Testis (tissue), 2 donors: ENCODE measurements at regions not wholly inside any gene's neighbourhood (a gene's known extent, or its start where the extent isn't known, plus 50 kb on each side); places are given as distances from the start of the nearest gene placed in this dataset.

Experiments
- DNase-seq: peaks from one replicate; pipeline ENCODE4 v3.0.0-alpha.2; 2019
- H3K27ac ChIP-seq, 2 donors: fragments of 200-600 bp; sonication (generic); one replicate each; pipeline ENCODE4 v1.5.1; 2019
- H3K27me3 ChIP-seq: fragments of 200-600 bp; sonication (generic); one replicate; pipeline ENCODE4 v1.5.1; 2019
- H3K36me3 ChIP-seq: fragments of 200-600 bp; sonication (generic); one replicate; pipeline ENCODE4 v1.5.1; 2017; ENCODE audit warnings: low read depth; ENCODE audit errors: missing control alignments
- H3K4me1 ChIP-seq: fragments of 200-600 bp; sonication (generic); one replicate; pipeline ENCODE4 v1.5.1; 2019
- H3K4me3 ChIP-seq, 2 donors: fragments of 200-600 bp; sonication (generic); one replicate each; pipeline ENCODE4 v1.5.1; 2017 to 2019
- H3K9me3 ChIP-seq: fragments of 200-600 bp; sonication (generic); one replicate; pipeline ENCODE4 v1.5.1; 2017
- POLR2A ChIP-seq: fragments of 450-650 bp; IDR thresholded peaks from one replicate; pipeline ENCODE4 v1.6.1; 2017; ENCODE audit warnings: antibody characterized with exemption, mild to moderate bottlenecking, moderate library complexity
- WGBS, 2 donors: methylation state at CpG; one replicate each; pipeline ENCODE4 v1.1.5; 2018; 5-methylcytosine and 5-hydroxymethylcytosine counted together
- intact Hi-C: fragments of 100-400 bp; cut with DNase I; formaldehyde crosslinking; loops from one replicate; pipeline ENCODE4 v1.15.1; 2023; ENCODE audit warnings: low total_unique reads
- TF ChIP-seq, protein P1 (sequence below), 3 experiments: fragments of 450-650 bp in 2 of 3; fragments of 200-600 bp in 1 of 3; sonication (generic) in 1 of 3; IDR thresholded peaks; one replicate each; pipeline ENCODE4 v1.5.1; 2016 to 2019; ENCODE audit warnings: antibody characterized with exemption in 3 of 3, mild to moderate bottlenecking in 2 of 3, moderate library complexity in 1 of 3

DNA sequence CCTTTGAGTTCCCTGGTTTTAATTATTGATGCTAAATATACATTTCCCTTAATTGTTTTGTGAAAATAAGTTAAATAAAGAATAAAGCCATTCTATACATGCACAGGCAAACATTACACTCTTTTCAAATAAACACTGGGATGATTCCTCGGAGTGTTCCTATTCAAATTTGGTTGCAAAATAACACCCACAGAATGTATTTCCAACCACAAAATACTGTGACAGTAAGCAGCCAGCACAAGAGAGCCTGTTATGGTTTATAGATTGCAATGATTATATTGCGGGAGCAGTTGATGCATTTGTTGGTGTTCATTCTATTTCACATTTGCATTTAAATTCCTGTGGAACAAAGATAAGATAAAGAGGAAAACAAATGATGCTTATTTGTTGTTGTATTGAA, 632.6 kb upstream of the WWC1 start:
- H3K4me3 ChIP-seq, result no peak overlapping the region
- intact Hi-C loops, result no loop called here
- H3K9me3 ChIP-seq, result no peaks in the 10 kb centered on the region
- H3K36me3 ChIP-seq, result no peaks in the 10 kb centered on the region
- DNase-seq, result no peak
- no peak overlapping the region for H3K27ac ChIP-seq
- TF ChIP-seq, protein P1, sequence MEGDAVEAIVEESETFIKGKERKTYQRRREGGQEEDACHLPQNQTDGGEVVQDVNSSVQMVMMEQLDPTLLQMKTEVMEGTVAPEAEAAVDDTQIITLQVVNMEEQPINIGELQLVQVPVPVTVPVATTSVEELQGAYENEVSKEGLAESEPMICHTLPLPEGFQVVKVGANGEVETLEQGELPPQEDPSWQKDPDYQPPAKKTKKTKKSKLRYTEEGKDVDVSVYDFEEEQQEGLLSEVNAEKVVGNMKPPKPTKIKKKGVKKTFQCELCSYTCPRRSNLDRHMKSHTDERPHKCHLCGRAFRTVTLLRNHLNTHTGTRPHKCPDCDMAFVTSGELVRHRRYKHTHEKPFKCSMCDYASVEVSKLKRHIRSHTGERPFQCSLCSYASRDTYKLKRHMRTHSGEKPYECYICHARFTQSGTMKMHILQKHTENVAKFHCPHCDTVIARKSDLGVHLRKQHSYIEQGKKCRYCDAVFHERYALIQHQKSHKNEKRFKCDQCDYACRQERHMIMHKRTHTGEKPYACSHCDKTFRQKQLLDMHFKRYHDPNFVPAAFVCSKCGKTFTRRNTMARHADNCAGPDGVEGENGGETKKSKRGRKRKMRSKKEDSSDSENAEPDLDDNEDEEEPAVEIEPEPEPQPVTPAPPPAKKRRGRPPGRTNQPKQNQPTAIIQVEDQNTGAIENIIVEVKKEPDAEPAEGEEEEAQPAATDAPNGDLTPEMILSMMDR (IDR thresholded peaks at IDR 0.05), result no peak
- no peak for TF ChIP-seq POLR2A
- H3K4me1 ChIP-seq, result no peaks in the 10 kb centered on the region
- 76 to 84% methylated on average over 2 of the region's 2 CpGs for WGBS, 2 donors
- H3K27me3 ChIP-seq, result no peaks in the 10 kb centered on the region

DNA sequence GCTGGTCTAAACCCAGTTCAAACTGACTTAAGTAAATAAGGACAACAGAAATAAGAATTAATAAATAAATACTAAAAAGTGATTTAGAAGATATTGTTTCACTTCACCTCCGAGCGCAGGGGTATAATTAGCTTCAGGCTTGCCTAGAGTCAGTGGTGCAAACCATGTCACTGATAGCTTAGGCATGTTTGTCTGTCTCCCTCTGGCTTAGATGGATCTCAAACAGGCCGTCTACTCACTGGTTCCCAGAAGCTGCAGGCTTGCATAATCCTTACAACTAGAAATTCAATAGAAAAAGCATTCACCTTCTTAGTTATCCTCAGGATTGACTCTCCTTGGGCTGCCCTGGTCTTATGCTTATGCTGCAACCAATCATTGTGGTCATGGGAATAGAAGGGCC, 629.8 kb upstream of the WWC1 start:
- TF ChIP-seq, protein P1 (IDR thresholded peaks at IDR 0.05), result no peak
- TF ChIP-seq POLR2A, result no peak
- intact Hi-C loops, result no loop called here
- H3K36me3 ChIP-seq, result no peaks in the 10 kb centered on the region
- no peaks in the 10 kb centered on the region for H3K9me3 ChIP-seq
- no peaks in the 10 kb centered on the region for H3K4me1 ChIP-seq
- H3K4me3 ChIP-seq, result no peak overlapping the region
- WGBS, 2 donors, result 89 to 92% methylated on average over 3 of the region's 3 CpGs
- no peaks in the 10 kb centered on the region for H3K27me3 ChIP-seq
- DNase-seq, result no peak
- H3K27ac ChIP-seq, result no peak overlapping the region

DNA sequence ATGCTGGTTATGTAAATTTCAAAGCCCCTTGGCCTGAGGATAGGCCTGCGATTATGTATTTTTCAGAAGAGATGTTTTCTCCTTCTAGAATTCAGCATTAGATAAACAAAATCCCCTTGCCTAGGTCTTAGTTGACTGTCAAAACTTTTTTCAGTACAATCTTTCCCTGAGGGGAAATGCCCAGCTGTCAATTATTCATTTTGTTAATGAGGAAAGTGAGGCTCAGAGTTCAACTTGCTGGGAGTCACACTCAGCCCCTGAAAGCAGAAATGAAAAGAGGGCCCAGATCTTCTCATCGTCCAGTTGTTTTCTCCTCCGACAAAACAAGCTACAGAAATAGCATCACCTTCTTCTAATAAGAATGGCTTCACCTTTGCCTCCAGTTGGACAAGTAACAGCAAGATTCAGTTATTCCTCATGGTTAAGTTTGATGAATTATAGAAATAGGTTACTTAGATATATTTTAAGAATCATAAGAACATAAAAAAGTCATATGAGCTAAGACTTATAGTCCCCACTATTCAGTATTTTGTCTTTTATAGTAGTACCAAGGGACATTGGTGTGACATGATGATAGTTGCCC, 627.1 kb upstream of the WWC1 start:
- Histone ChIP-seq H3K27me3 (no peaks in the 10 kb centered on the region), H3K4me1 (no peaks in the 10 kb centered on the region), H3K36me3 (no peaks in the 10 kb centered on the region), H3K9me3 (no peaks in the 10 kb centered on the region), H3K4me3 (no peak overlapping the region), H3K27ac (no peak overlapping the region)
- TF ChIP-seq, protein P1 (IDR thresholded peaks at IDR 0.05), result no peak
- TF ChIP-seq POLR2A, result no peak
- 95 to 96% methylated on average over 3 of the region's 3 CpGs for WGBS, 2 donors
- no peak for DNase-seq
- intact Hi-C loops, result no loop called here

DNA sequence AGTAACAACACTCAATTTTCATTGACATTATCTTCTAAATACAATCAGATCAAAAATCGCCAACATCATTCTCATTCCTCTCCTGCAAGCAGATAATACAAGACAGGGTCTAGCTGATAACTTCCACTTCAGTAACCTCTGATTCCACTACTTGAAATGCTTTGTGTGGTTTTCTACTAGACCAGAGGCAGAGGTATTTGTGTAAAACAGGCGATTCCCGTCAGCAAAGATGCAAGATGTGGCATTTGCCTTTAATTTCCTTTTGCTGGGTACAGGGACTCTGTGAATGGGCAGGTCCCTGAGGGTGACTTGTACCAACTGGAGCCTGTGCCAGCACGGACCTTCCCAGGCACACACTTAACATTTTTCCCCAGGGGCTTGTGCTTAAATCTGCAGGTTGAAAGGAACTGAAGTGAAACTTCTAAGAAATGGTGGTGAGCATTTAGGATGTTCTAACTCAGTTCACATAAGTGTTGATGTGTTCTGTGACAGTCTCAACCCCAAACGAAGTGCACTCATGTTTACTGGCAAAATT, 625.5 kb upstream of the WWC1 start:
- Histone ChIP-seq H3K27me3 (no peaks in the 10 kb centered on the region), H3K9me3 (no peaks in the 10 kb centered on the region), H3K27ac (no peak overlapping the region), H3K4me1 (no peaks in the 10 kb centered on the region), H3K36me3 (no peaks in the 10 kb centered on the region), H3K4me3 (no peak overlapping the region)
- 76 to 78% methylated on average over 5 of the region's 5 CpGs for WGBS, 2 donors
- DNase-seq, result no peak
- no peak for TF ChIP-seq POLR2A
- TF ChIP-seq, protein P1 (IDR thresholded peaks at IDR 0.05), result no peak
- intact Hi-C loops, result no loop called here

DNA sequence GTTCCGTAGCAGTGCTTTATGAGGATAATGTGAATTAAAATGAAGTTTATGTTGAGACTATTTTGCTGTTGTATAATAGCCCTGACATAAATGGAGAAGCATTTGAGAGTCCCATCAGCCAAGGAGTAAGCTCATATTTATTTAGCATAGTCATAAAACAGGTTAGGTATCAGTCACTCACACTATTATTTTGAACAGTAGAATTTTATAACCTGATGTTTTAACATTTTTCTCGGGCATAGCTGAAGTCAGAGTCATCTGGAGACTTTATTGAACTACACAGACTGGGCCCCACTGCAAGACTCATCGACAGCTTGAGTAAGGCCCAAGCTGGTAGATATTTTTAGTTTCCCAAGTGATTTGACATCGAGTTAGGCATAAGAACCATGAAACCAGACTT, 620.3 kb upstream of the WWC1 start:
- no peak for TF ChIP-seq POLR2A
- TF ChIP-seq, protein P1 (IDR thresholded peaks at IDR 0.05), result no peak
- 89 to 95% methylated on average over 4 of the region's 4 CpGs for WGBS, 2 donors
- H3K36me3 ChIP-seq, result no peaks in the 10 kb centered on the region
- intact Hi-C loops, result no loop called here
- no peaks in the 10 kb centered on the region for H3K4me1 ChIP-seq
- H3K27ac ChIP-seq, result no peak overlapping the region
- H3K9me3 ChIP-seq, result no peaks in the 10 kb centered on the region
- no peak overlapping the region for H3K4me3 ChIP-seq
- no peaks in the 10 kb centered on the region for H3K27me3 ChIP-seq
- DNase-seq, result no peak
